SK-N-MC (cell line): ENCODE measurements at regions not wholly inside any gene's neighbourhood (a gene's known extent, or its start where the extent isn't known, plus 50 kb on each side); places are given as distances from the start of the nearest gene placed in this dataset.

Experiments
- DNase-seq: peaks from one replicate; pipeline ENCODE4 v3.0.0-alpha.2; 2011; ENCODE audit warnings: low read depth, low spot score
- H3K27ac ChIP-seq: fragments of 200-600 bp; sonication (generic); 2 replicates; pipeline ENCODE4 v1.5.1; 2016; ENCODE audit warnings: mixed run types
- H3K36me3 ChIP-seq: fragments of 200-600 bp; sonication (generic); 2 replicates; pipeline ENCODE4 v1.6.1; 2017; ENCODE audit warnings: antibody characterized with exemption, low read length, mixed read lengths; ENCODE audit not compliant: insufficient read depth
- H3K4me3 ChIP-seq: fragments of 200-600 bp; sonication (generic); 2 replicates; pipeline ENCODE4 v1.5.1; 2016
- H3K9ac ChIP-seq: fragments of 200-600 bp; sonication (generic); 2 replicates; pipeline ENCODE4 v1.8.0; 2017; ENCODE audit warnings: mixed run types, mixed read lengths; ENCODE audit not compliant: insufficient read length
- H3K9me3 ChIP-seq: fragments of 200-600 bp; sonication (generic); 2 replicates; pipeline ENCODE4 v1.6.1; 2017; ENCODE audit warnings: low read depth, mild to moderate bottlenecking, antibody characterized with exemption, low read length, moderate library complexity, mixed read lengths
- EZH2 ChIP-seq: fragments of 200-600 bp; sonication (generic); IDR thresholded peaks from one replicate; pipeline ENCODE4 v1.6.1; 2017; ENCODE audit warnings: antibody characterized with exemption
- FOXP2 ChIP-seq: optimal IDR thresholded peaks from 2 replicates; pipeline ENCODE3; 2011; ENCODE audit warnings: mild to moderate bottlenecking, moderate library complexity; ENCODE audit not compliant: insufficient read depth; ENCODE audit errors: extremely low read length, control extremely low read depth
- POLR2AphosphoS5 ChIP-seq: IDR thresholded peaks from 2 replicates; pipeline ENCODE4 v1.6.1; 2012; ENCODE audit warnings: mild to moderate bottlenecking, low read depth, low read length, borderline replicate concordance

DNA sequence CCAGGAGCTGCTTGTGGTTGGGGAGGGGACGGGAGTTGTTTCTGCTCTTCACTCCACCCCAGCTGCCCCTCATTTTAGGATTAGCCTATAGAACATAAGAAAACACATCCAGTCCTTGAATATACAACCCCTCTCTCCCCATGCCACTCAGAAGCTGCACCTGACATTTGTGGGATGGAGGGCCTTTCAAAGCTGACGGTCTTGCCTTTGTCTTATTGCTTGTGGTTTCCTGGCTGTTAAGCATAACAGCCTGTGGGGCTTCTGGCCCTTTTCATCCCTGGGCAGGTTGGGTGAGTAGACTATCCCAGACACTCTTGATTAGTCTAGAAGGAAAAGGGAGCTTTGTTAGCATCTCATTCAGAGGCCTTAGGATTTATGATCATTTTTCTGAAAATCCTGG lies 407.6 kb upstream of the BOD1L1 start:
- Histone ChIP-seq H3K4me3 (no peak overlapping the region), H3K36me3 (no peaks in the 10 kb centered on the region), H3K9me3 (no peaks in the 10 kb centered on the region), H3K9ac (no peak overlapping the region), H3K27ac (no peak overlapping the region)
- no peak for TF ChIP-seq FOXP2
- TF ChIP-seq POLR2AphosphoS5, result no peak
- TF ChIP-seq EZH2, result no peak
- no peak for DNase-seq

DNA sequence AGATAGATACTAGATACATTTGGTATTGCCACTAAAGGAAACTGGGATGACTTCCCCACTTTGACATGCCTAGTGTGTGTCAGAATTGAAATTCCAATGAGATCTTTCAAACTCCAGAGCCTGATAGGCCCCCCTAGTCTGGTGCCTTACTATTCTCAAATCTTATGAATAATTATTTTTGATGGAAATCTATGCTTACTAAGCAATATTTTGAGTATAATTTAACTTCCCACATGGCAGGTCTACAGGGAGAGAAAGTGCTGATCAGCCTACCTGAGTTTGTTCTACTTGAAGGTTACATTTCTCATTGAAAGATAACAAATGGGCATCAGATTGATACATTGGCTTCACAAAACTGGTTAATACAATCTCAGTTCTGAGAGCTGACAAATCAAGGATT lies 415.7 kb upstream of the BOD1L1 start:
- Histone ChIP-seq H3K9me3 (no peaks in the 10 kb centered on the region), H3K4me3 (no peak overlapping the region), H3K9ac (no peak overlapping the region), H3K36me3 (no peaks in the 10 kb centered on the region), H3K27ac (no peak overlapping the region)
- TF ChIP-seq EZH2, result no peak
- TF ChIP-seq POLR2AphosphoS5, result no peak
- TF ChIP-seq FOXP2, result no peak
- no peak for DNase-seq

DNA sequence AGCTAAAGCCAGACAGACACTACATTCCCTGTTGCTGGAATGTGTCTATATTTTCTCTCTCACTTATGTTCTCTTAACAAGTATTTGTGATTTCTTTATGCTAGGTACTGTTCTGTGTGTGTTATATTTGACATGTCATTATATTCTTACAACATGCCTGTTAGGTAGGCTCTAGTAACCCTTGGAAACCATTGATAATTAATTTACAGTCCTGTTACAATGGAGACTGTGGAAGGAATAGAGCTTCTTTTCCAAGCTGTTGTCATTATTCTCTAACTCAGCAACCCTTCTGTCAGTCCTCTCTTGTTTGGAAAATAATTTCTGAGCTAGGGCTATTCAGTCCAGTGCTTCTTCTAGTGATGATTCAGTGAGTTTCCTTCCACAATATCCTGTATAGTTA lies 419.1 kb upstream of the BOD1L1 start:
- DNase-seq, result no peak
- Histone ChIP-seq H3K36me3 (no peaks in the 10 kb centered on the region), H3K27ac (no peak overlapping the region), H3K4me3 (no peak overlapping the region), H3K9me3 (no peaks in the 10 kb centered on the region), H3K9ac (no peak overlapping the region)
- TF ChIP-seq FOXP2 (no peak), EZH2 (no peak), POLR2AphosphoS5 (no peak)

DNA sequence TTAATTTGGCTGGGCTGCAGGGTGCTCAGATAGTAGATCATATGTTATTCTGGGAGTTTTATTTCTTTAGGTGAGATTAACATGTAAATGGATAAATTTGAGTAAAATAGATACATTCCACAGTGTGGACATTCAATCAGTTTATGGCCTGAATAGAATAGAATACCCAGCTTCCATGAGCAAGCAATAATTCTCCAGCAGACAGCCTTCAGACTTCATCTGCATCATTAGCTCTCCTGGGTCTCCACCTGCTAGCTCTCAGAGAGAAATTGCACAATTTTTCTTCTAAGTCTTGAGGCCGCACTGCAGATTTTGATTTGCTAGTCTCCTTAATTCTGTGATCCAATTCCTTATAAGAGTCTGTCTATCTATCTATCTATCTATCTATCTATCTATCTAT lies 420.3 kb upstream of the BOD1L1 start:
- TF ChIP-seq POLR2AphosphoS5 (no peak), EZH2 (no peak), FOXP2 (no peak)
- no peak overlapping the region for H3K27ac ChIP-seq
- no peak for DNase-seq

DNA sequence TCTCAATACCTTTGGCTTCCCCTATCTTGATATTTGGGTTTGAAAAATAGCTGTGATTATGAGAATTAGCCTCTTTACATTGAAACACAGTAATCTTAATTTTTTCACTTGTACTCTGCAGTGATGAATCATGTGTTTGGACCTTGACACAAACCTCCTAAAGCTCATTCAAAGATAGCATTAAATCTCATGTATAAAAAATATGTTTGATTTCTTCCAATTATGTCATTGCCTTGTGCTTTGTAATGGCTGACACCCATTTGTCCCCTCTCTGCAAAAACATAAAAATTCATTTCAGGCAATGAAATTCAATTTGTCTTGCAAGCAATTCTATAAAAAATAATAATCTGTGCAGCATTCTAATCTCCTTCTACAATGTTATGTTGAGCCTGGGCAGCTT lies 422.4 kb upstream of the BOD1L1 start:
- no peak for TF ChIP-seq FOXP2
- no peak for DNase-seq
- Histone ChIP-seq H3K9me3 (no peaks in the 10 kb centered on the region), H3K4me3 (no peak overlapping the region), H3K9ac (no peak overlapping the region), H3K27ac (no peak overlapping the region), H3K36me3 (no peaks in the 10 kb centered on the region)

More for the DNA sequence above, 420.3 kb upstream of the BOD1L1 start:
- Histone ChIP-seq H3K4me3 (no peak overlapping the region), H3K9me3 (no peaks in the 10 kb centered on the region), H3K9ac (no peak overlapping the region), H3K36me3 (no peaks in the 10 kb centered on the region)

DNA sequence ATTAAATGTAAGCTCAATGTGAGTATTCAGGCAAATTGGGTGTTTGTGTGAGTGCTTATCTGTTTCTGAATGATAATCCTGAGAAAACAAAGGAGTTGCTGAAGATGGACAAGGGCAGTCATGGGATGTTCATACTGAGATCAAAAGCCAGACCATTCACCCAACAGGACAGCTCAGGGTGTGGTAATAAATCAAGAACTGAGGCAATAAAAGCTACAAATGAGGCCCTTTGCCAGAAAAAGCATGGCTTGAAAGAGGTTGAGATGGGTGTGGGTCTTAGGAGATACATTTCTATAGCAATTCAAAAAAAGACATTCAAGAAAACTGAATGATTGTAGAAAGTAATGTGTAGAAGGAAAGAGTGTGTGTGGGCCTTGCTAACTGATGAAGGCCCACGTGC lies 425.8 kb upstream of the BOD1L1 start:
- TF ChIP-seq FOXP2 (no peak), POLR2AphosphoS5 (no peak)
- no peak overlapping the region for H3K9ac ChIP-seq
- no peak overlapping the region for H3K4me3 ChIP-seq
- DNase-seq, result no peak
- H3K36me3 ChIP-seq, result no peaks in the 10 kb centered on the region
- H3K27ac ChIP-seq, result no peak overlapping the region
- no peaks in the 10 kb centered on the region for H3K9me3 ChIP-seq

DNA sequence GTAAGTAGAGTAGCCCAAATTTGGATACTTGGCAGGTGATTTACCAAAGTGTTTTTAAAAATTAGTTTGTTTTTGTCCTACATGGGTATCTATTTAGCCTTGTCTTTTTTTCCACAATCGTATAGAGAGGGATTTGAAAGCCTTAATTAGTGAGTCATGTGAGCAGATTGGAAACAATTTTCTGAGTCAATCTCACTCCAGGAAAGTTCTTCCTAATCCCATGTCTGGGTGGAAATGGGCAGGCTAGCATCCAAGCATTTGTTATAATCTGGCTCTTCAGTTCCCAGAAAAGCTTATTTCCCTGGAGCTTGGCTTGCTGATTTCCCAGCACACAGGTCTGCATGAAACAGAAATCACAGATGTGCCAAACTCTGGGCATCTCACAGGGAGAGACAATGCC lies 426.9 kb upstream of the BOD1L1 start:
- Histone ChIP-seq H3K9me3 (no peaks in the 10 kb centered on the region), H3K36me3 (no peaks in the 10 kb centered on the region), H3K9ac (no peak overlapping the region), H3K27ac (no peak overlapping the region), H3K4me3 (no peak overlapping the region)
- no peak for DNase-seq
- TF ChIP-seq EZH2 (no peak), POLR2AphosphoS5 (no peak), FOXP2 (no peak)

DNA sequence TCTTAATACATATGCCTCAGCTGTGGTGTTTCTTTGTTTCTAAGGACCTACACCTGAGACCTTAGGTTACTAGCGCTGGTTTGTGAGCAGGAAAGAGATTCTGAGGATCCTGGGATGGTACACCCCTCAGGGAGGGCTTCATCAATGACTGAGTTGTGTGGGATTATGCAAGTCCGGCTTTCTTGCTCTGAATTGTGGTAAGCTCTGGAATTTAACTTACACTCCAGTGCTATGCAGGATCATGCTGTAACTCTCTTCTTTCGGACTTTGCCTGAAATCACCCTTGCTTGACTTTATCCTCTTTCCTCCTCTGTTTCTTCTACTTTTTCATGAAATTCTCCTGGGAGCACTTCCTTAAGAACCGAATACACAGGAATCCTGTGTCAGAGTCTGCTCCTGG lies 431.5 kb upstream of the BOD1L1 start:
- no peaks in the 10 kb centered on the region for H3K36me3 ChIP-seq
- H3K9ac ChIP-seq, result no peak overlapping the region
- no peaks in the 10 kb centered on the region for H3K9me3 ChIP-seq
- no peak for TF ChIP-seq POLR2AphosphoS5
- no peak for TF ChIP-seq FOXP2
- no peak for TF ChIP-seq EZH2
- DNase-seq, result no peak
- no peak overlapping the region for H3K4me3 ChIP-seq
- H3K27ac ChIP-seq, result no peak overlapping the region

DNA sequence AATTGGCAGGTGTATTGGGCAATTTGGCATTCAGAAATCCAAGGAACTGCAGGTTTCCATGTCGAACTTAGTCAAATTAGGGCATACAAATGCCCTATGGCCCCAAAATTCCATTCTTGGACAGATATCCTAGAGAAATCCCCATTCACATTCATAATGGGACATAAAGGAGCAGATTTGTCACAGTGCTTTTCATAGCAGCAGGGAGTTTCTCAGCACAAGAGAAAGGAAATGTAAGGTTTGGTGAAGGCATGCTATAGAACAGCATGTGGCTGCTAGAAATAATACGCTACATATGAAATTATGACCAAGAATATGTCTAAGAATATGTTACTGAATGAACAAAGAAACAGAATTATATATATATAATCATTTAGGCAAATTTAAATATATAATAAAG lies 437.5 kb upstream of the BOD1L1 start:
- TF ChIP-seq FOXP2 (no peak), EZH2 (no peak), POLR2AphosphoS5 (no peak)
- H3K4me3 ChIP-seq, result no peak overlapping the region
- no peak for DNase-seq
- H3K27ac ChIP-seq, result no peak overlapping the region
- no peaks in the 10 kb centered on the region for H3K36me3 ChIP-seq
- no peaks in the 10 kb centered on the region for H3K9me3 ChIP-seq
- H3K9ac ChIP-seq, result no peak overlapping the region

DNA sequence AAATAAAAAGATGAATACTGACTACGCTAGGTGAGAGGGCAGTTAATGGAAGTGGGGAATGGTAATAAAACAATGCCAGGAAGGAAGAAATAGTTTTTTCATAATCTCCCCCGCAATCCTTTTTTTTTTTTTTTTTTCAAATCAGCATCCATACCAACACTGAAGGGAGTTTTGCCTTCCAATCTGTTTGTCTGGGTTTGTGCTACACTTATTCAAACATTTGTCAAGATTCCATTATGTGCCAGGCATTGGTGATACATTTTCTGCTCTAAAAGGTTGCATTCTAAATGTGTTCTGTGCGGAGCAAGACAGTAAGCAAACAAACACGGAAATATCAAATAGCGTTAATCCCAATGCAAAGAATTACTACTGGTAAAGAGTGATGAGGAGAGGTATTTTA lies 437.9 kb upstream of the BOD1L1 start:
- H3K36me3 ChIP-seq, result no peaks in the 10 kb centered on the region
- H3K4me3 ChIP-seq, result no peak overlapping the region
- no peak for TF ChIP-seq FOXP2
- TF ChIP-seq POLR2AphosphoS5, result no peak
- no peak for TF ChIP-seq EZH2
- H3K9me3 ChIP-seq, result no peaks in the 10 kb centered on the region
- no peak overlapping the region for H3K9ac ChIP-seq
- no peak for DNase-seq
- H3K27ac ChIP-seq, result no peak overlapping the region
